GM23338 (cell line): ENCODE measurements at regions not wholly inside any gene's neighbourhood (a gene's known extent, or its start where the extent isn't known, plus 50 kb on each side); places are given as distances from the start of the nearest gene placed in this dataset.

ENCODE experiments used
- CTCF ChIP-seq, 2 experiments: fragments of 200-600 bp in 1 of 2; sonication (generic) in 1 of 2; conservative IDR thresholded peaks; 2 replicates each; pipeline versions ENCODE4 v1.5.1 to v1.6.1; 2016 to 2017; ENCODE audit warnings: antibody characterized with exemption in 2 of 2, low read depth in 2 of 2, mild to moderate bottlenecking in 2 of 2, moderate library complexity in 1 of 2
- EZH2phosphoT487 ChIP-seq: fragments of 200-600 bp; sonication (generic); IDR thresholded peaks from one replicate; pipeline ENCODE4 v1.8.1; 2018; ENCODE audit warnings: antibody characterized with exemption; ENCODE audit not compliant: unreplicated experiment

- TF ChIP-seq CTCF (conservative IDR thresholded peaks at IDR 0.05; ENCODE audit: low read depth in 2 of 2): no peak
- TF ChIP-seq EZH2phosphoT487: no peak
Observed at GRCh38 chr13:73608711-73609485, 525.3 kb downstream of the KLF12 start.
